ENCODE measurements at regions not wholly inside any gene's neighbourhood (a gene's known extent, or its start where the extent isn't known, plus 50 kb on each side); places are given as distances from the start of the nearest gene placed in this dataset.

DNA sequence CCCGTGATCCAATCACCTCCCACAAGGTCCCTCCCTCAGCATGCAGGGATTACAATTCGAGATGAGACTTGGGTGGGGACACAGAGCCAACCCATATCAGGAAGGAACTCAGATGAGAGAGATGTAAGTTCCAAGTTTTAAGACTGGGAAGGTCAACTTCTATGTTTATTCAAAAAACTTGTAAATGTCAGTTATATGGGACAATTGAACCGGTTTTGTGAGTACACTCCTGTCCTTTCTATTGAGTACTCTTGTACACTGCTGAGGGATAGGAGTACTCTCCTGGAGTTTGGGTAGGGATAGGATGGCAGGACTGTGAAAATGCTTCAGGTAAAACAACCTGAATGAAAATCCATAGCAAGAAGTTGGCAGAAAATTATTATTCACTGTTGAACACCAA lies 239.1 kb downstream of the ZNF674 start:
- intact Hi-C loops (cut with DNase I; ENCODE audit: low total_unique reads), result no loop called here
- no peak overlapping the region for H3K4me3 ChIP-seq
- H3K4me1 ChIP-seq, result no peaks in the 10 kb centered on the region
- TF ChIP-seq CTCF (IDR thresholded peaks at IDR 0.05), result no peak
- no peak for TF ChIP-seq POLR2A (IDR thresholded peaks at IDR 0.05)
- H3K27me3 ChIP-seq, result no peaks in the 10 kb centered on the region
- H3K27ac ChIP-seq, result no peak overlapping the region
- no peak for DNase-seq
- no peaks in the 10 kb centered on the region for H3K9me3 ChIP-seq
- no peaks in the 10 kb centered on the region for H3K36me3 ChIP-seq

DNA sequence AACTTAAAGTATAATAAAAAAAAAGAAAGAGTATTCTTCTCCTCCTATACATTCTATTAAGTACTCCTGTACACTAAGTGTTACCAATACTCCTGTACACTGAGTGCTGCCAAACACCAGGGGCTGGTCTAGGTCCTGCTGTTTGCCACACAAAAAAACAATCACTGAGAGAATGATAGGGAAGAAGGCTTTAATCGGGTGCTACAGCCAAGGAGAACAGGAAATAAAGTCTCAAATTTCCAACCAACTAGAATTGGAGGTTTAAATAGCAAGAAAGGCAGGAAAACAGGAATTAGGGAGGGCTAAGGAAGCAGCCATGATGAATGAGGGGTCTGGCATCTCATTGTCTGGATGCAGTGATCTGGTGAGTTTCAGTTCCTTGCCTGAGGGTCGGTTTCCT lies 239.8 kb downstream of the ZNF674 start:
- Histone ChIP-seq H3K36me3 (no peaks in the 10 kb centered on the region), H3K27ac (no peak overlapping the region), H3K9me3 (no peaks in the 10 kb centered on the region), H3K4me1 (no peaks in the 10 kb centered on the region), H3K4me3 (no peak overlapping the region), H3K27me3 (no peaks in the 10 kb centered on the region)
- DNase-seq, result no peak
- TF ChIP-seq POLR2A (IDR thresholded peaks at IDR 0.05), result no peak
- no peak for TF ChIP-seq CTCF (IDR thresholded peaks at IDR 0.05)
- intact Hi-C loops (cut with DNase I; ENCODE audit: low total_unique reads), result no loop called here

GRCh38 chrX:46301903-46302302 lies 243.3 kb downstream of the ZNF674 start:
- intact Hi-C loops (cut with DNase I; ENCODE audit: low total_unique reads), result no loop called here
- Histone ChIP-seq H3K27ac (no peak overlapping the region), H3K27me3 (no peaks in the 10 kb centered on the region), H3K36me3 (no peaks in the 10 kb centered on the region), H3K4me3 (no peak overlapping the region), H3K9me3 (no peaks in the 10 kb centered on the region), H3K4me1 (no peaks in the 10 kb centered on the region)
- no peak for DNase-seq
- TF ChIP-seq CTCF (IDR thresholded peaks at IDR 0.05) (no peak), POLR2A (IDR thresholded peaks at IDR 0.05) (no peak)

DNA sequence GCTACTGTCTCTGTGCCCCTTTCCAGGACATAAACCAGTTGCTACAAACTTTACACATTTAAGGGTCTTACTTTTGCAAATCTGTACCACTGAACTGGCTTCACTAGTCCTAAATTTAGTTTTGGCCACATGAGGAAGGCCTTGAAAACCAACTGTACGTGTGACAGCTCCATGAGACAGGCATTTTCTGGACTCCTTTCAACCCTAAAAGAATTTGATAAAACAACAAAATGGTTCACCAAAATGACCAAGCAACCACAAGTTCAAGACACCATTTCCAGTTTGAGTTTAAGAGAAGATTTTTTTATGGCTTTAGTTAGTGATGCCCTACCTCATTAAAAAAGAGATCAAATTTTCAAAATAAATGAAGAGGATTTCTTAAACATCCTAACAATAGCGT lies 246.4 kb downstream of the ZNF674 start:
- Histone ChIP-seq H3K4me3 (no peak overlapping the region), H3K4me1 (no peaks in the 10 kb centered on the region), H3K27ac (no peak overlapping the region), H3K9me3 (no peaks in the 10 kb centered on the region), H3K27me3 (no peaks in the 10 kb centered on the region), H3K36me3 (no peaks in the 10 kb centered on the region)
- intact Hi-C loops (cut with DNase I; ENCODE audit: low total_unique reads), result no loop called here
- DNase-seq, result no peak
- TF ChIP-seq POLR2A (IDR thresholded peaks at IDR 0.05), result no peak

DNA sequence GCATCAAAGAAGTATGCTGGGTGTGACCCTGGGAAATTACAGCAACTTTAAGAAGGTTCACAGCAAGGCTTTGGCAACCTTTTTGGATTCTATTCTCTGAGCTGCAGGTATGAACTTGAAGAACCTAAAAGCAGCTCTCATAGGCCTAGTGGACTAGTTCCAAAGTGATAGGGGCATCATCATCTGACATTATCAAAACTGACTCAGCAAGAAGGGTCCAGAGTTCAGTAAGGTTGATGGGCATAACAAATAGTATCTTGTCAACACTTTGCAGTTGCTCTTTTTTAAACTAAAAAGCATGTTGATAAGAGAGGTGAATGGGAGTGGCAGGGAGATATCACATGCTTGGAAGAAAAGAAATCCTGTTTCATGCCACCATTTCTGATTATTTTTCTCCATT lies 249.3 kb downstream of the ZNF674 start:
- Histone ChIP-seq H3K36me3 (no peaks in the 10 kb centered on the region), H3K9me3 (no peaks in the 10 kb centered on the region), H3K27ac (no peak overlapping the region), H3K4me3 (no peak overlapping the region), H3K4me1 (no peaks in the 10 kb centered on the region), H3K27me3 (no peaks in the 10 kb centered on the region)
- TF ChIP-seq POLR2A (IDR thresholded peaks at IDR 0.05), result no peak
- no peak for TF ChIP-seq CTCF (IDR thresholded peaks at IDR 0.05)
- intact Hi-C loops (cut with DNase I; ENCODE audit: low total_unique reads), result no loop called here
- no peak for DNase-seq

DNA sequence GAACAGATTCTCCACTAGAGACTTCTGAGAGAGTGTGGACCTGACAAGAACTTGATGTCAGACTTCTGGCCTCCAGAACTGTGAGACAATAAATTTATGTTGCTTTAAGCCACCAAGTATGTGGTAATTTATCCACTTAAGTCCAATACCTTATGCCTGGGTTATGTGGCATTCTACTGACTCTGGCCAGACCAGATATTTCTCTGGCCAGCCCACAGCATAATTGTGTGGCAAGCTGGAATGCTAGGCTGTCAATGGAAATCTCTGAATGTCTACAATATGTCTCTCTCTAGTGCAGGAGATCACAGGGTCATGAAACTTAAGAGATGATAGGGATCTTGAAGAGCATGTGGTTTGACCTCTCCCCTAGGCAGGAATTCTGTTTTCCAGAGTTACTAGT lies 251.0 kb downstream of the ZNF674 start:
- Histone ChIP-seq H3K9me3 (no peaks in the 10 kb centered on the region), H3K27me3 (no peaks in the 10 kb centered on the region), H3K36me3 (no peaks in the 10 kb centered on the region), H3K4me1 (no peaks in the 10 kb centered on the region), H3K27ac (no peak overlapping the region), H3K4me3 (no peak overlapping the region)
- no peak for TF ChIP-seq POLR2A (IDR thresholded peaks at IDR 0.05)
- no peak for TF ChIP-seq CTCF (IDR thresholded peaks at IDR 0.05)
- intact Hi-C loops (cut with DNase I; ENCODE audit: low total_unique reads), result no loop called here
- no peak for DNase-seq
